GM12874 (cell line): ENCODE measurements at regions not wholly inside any gene's neighbourhood (a gene's known extent, or its start where the extent isn't known, plus 50 kb on each side); places are given as distances from the start of the nearest gene placed in this dataset.

Experiments
- CTCF ChIP-seq: IDR thresholded peaks from 2 replicates; pipeline ENCODE4 v1.5.1; 2011; ENCODE audit warnings: low read depth, mild to moderate bottlenecking, control low read depth, low read length, moderate library complexity; ENCODE audit not compliant: insufficient read depth

- no peak for TF ChIP-seq CTCF
Measured at GRCh38 chr20:6848041-6848440, 80.6 kb downstream of the BMP2 start.

- no peak for TF ChIP-seq CTCF
Measured at GRCh38 chr20:6848992-6849391, 81.5 kb downstream of the BMP2 start.

GRCh38 chr20:6851136-6851535, 83.7 kb downstream of the BMP2 start:
- no peak for TF ChIP-seq CTCF

GRCh38 chr20:6852478-6852877, 85.0 kb downstream of the BMP2 start:
- no peak for TF ChIP-seq CTCF

GRCh38 chr20:6855104-6855503, 87.6 kb downstream of the BMP2 start:
- no peak for TF ChIP-seq CTCF

GRCh38 chr20:6855796-6856195, 88.3 kb downstream of the BMP2 start:
- TF ChIP-seq CTCF, result no peak

- TF ChIP-seq CTCF, result no peak
Measured at GRCh38 chr20:6857927-6858326, 90.4 kb downstream of the BMP2 start.

GRCh38 chr20:6863355-6863754, 95.9 kb downstream of the BMP2 start:
- no peak for TF ChIP-seq CTCF
